A673 (cell line): ENCODE measurements at regions not wholly inside any gene's neighbourhood (a gene's known extent, or its start where the extent isn't known, plus 50 kb on each side); places are given as distances from the start of the nearest gene placed in this dataset.

ENCODE experiments used
- EZH2 ChIP-seq: fragments of 200-600 bp; sonication (generic); IDR thresholded peaks from 2 replicates; pipeline ENCODE4 v1.6.1; 2017; ENCODE audit warnings: borderline replicate concordance, low read depth, mild to moderate bottlenecking, mixed read lengths, antibody characterized with exemption, low read length; ENCODE audit not compliant: poor library complexity, severe bottlenecking
- TF ChIP-seq, protein P1 (sequence below): fragments of 300-800, 200-600 bp; sonication (generic); conservative IDR thresholded peaks from 2 replicates; pipeline ENCODE4 v1.5.1; 2017; ENCODE audit warnings: low read depth, mild to moderate bottlenecking, antibody characterized with exemption, low read length, moderate library complexity, mixed read lengths

- TF ChIP-seq, protein P1, sequence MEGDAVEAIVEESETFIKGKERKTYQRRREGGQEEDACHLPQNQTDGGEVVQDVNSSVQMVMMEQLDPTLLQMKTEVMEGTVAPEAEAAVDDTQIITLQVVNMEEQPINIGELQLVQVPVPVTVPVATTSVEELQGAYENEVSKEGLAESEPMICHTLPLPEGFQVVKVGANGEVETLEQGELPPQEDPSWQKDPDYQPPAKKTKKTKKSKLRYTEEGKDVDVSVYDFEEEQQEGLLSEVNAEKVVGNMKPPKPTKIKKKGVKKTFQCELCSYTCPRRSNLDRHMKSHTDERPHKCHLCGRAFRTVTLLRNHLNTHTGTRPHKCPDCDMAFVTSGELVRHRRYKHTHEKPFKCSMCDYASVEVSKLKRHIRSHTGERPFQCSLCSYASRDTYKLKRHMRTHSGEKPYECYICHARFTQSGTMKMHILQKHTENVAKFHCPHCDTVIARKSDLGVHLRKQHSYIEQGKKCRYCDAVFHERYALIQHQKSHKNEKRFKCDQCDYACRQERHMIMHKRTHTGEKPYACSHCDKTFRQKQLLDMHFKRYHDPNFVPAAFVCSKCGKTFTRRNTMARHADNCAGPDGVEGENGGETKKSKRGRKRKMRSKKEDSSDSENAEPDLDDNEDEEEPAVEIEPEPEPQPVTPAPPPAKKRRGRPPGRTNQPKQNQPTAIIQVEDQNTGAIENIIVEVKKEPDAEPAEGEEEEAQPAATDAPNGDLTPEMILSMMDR = no peak
- TF ChIP-seq EZH2 = no peak
These were observed 228.9 kb upstream of the GRID2 start for GRCh38 chr4:92074839-92075238.
